ENCODE measurements at regions not wholly inside any gene's neighbourhood (a gene's known extent, or its start where the extent isn't known, plus 50 kb on each side); places are given as distances from the start of the nearest gene placed in this dataset.

GRCh38 chr5:126370796-126371718 lies 52.2 kb upstream of the GRAMD2B start (continued):
- TF ChIP-seq DZIP1 (CRISPR knock-in tag; IDR thresholded peaks at IDR 0.05) (no peak), HHEX (CRISPR knock-in tag; IDR thresholded peaks at IDR 0.05) (no peak), ZC3H13 (CRISPR knock-in tag; IDR thresholded peaks at IDR 0.05) (no peak), ZNF724P (CRISPR knock-in tag; IDR thresholded peaks at IDR 0.05; ENCODE audit: borderline replicate concordance) (no peak), ZNF543 (CRISPR knock-in tag; IDR thresholded peaks at IDR 0.05) (0 out of 2 replicates have a peak, but pooled peaks have one; percentile 63), KDM4B (CRISPR knock-in tag; IDR thresholded peaks at IDR 0.05) (0 out of 2 replicates have a peak, but pooled peaks have one; percentile 58), ZNF414 (CRISPR knock-in tag; IDR thresholded peaks at IDR 0.05) (peak; percentile 61), MYC (CRISPR knock-in tag; IDR thresholded peaks at IDR 0.05; ENCODE audit: borderline replicate concordance) (no peak; the same call in 1 of the 2 replicates), DPF2 (CRISPR knock-in tag; IDR thresholded peaks at IDR 0.05; ENCODE audit: borderline replicate concordance, low read depth) (no peak), BRCA1 (CRISPR knock-in tag; IDR thresholded peaks at IDR 0.05) (no peak), DNMT1 (CRISPR knock-in tag; IDR thresholded peaks at IDR 0.05) (no peak), ZZZ3 (CRISPR knock-in tag; IDR thresholded peaks at IDR 0.05; ENCODE audit: borderline replicate concordance) (0 out of 2 replicates have a peak, but pooled peaks have one; percentile 54), RBM22 (optimal IDR thresholded peaks at IDR 0.05; ENCODE audit: low read length) (no peak)
- TF ChIP-seq, protein P1, sequence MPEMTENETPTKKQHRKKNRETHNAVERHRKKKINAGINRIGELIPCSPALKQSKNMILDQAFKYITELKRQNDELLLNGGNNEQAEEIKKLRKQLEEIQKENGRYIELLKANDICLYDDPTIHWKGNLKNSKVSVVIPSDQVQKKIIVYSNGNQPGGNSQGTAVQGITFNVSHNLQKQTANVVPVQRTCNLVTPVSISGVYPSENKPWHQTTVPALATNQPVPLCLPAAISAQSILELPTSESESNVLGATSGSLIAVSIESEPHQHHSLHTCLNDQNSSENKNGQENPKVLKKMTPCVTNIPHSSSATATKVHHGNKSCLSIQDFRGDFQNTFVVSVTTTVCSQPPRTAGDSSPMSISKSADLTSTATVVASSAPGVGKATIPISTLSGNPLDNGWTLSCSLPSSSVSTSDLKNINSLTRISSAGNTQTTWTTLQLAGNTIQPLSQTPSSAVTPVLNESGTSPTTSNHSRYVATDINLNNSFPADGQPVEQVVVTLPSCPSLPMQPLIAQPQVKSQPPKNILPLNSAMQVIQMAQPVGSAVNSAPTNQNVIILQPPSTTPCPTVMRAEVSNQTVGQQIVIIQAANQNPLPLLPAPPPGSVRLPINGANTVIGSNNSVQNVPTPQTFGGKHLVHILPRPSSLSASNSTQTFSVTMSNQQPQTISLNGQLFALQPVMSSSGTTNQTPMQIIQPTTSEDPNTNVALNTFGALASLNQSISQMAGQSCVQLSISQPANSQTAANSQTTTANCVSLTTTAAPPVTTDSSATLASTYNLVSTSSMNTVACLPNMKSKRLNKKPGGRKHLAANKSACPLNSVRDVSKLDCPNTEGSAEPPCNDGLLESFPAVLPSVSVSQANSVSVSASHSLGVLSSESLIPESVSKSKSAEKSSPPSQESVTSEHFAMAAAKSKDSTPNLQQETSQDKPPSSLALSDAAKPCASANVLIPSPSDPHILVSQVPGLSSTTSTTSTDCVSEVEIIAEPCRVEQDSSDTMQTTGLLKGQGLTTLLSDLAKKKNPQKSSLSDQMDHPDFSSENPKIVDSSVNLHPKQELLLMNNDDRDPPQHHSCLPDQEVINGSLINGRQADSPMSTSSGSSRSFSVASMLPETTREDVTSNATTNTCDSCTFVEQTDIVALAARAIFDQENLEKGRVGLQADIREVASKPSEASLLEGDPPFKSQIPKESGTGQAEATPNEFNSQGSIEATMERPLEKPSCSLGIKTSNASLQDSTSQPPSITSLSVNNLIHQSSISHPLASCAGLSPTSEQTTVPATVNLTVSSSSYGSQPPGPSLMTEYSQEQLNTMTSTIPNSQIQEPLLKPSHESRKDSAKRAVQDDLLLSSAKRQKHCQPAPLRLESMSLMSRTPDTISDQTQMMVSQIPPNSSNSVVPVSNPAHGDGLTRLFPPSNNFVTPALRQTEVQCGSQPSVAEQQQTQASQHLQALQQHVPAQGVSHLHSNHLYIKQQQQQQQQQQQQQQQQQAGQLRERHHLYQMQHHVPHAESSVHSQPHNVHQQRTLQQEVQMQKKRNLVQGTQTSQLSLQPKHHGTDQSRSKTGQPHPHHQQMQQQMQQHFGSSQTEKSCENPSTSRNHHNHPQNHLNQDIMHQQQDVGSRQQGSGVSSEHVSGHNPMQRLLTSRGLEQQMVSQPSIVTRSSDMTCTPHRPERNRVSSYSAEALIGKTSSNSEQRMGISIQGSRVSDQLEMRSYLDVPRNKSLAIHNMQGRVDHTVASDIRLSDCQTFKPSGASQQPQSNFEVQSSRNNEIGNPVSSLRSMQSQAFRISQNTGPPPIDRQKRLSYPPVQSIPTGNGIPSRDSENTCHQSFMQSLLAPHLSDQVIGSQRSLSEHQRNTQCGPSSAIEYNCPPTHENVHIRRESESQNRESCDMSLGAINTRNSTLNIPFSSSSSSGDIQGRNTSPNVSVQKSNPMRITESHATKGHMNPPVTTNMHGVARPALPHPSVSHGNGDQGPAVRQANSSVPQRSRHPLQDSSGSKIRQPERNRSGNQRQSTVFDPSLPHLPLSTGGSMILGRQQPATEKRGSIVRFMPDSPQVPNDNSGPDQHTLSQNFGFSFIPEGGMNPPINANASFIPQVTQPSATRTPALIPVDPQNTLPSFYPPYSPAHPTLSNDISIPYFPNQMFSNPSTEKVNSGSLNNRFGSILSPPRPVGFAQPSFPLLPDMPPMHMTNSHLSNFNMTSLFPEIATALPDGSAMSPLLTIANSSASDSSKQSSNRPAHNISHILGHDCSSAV (CRISPR knock-in tag; IDR thresholded peaks at IDR 0.05; ENCODE audit: borderline replicate concordance): no peak
- TF ChIP-seq, protein P2, sequence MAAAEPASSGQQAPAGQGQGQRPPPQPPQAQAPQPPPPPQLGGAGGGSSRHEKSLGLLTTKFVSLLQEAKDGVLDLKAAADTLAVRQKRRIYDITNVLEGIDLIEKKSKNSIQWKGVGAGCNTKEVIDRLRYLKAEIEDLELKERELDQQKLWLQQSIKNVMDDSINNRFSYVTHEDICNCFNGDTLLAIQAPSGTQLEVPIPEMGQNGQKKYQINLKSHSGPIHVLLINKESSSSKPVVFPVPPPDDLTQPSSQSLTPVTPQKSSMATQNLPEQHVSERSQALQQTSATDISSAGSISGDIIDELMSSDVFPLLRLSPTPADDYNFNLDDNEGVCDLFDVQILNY (CRISPR knock-in tag; conservative IDR thresholded peaks at IDR 0.05): no peak

Data from HepG2 (cell line).